Prostate gland (tissue), 2 donors: ENCODE measurements at regions not wholly inside any gene's neighbourhood (a gene's known extent, or its start where the extent isn't known, plus 50 kb on each side); places are given as distances from the start of the nearest gene placed in this dataset.

ENCODE experiments used
- DNase-seq: peaks from one replicate; pipeline ENCODE4 v3.0.0-alpha.2; 2019; ENCODE audit warnings: low spot score
- H3K27ac ChIP-seq, 2 donors: fragments of 200-600 bp; sonication (generic); 2 replicates each; pipeline ENCODE4 v1.5.1; 2017 to 2019
- H3K27me3 ChIP-seq: fragments of 200-600 bp; sonication (generic); replicated peaks from 2 replicates; pipeline ENCODE4 v1.5.1; 2019; ENCODE audit not compliant: insufficient read depth
- H3K36me3 ChIP-seq, 2 donors: fragments of 200-600 bp; sonication (generic); 1 replicate in 1 of 2; 2 replicates in 1 of 2; pipeline versions ENCODE4 v1.5.1 to v1.8.1; 2017 to 2019
- H3K4me1 ChIP-seq: fragments of 200-600 bp; sonication (generic); replicated peaks from 2 replicates; pipeline ENCODE4 v1.5.1; 2019
- H3K4me3 ChIP-seq, 2 donors: fragments of 200-600 bp; sonication (generic); 2 replicates each; pipeline ENCODE4 v1.5.1; 2017 to 2019
- H3K9me3 ChIP-seq: fragments of 200-600 bp; sonication (generic); 2 replicates; pipeline ENCODE4 v1.5.1; 2017
- CTCF ChIP-seq, 4 experiments: fragments of 200-600 bp in 2 of 4; fragments of 450-650 bp in 2 of 4; sonication (generic) in 2 of 4; IDR thresholded peaks; 1 replicate in 3 of 4; 2 replicates in 1 of 4; pipeline ENCODE4 v1.5.1; 2016 to 2019; ENCODE audit warnings: antibody characterized with exemption in 4 of 4, mild to moderate bottlenecking in 2 of 4, moderate library complexity in 2 of 4
- POLR2A ChIP-seq: fragments of 450-650 bp; IDR thresholded peaks from one replicate; pipeline ENCODE4 v1.6.1; 2016; ENCODE audit warnings: antibody characterized with exemption, mild to moderate bottlenecking
- POLR2AphosphoS5 ChIP-seq: sonication (generic); formaldehyde crosslinking; IDR thresholded peaks from one replicate; pipeline ENCODE4 v1.6.1; 2017; ENCODE audit warnings: antibody characterized with exemption
- WGBS: methylation state at CpG from one replicate; pipeline ENCODE4 v1.1.5; 2018; 5-methylcytosine and 5-hydroxymethylcytosine counted together
- intact Hi-C: fragments of 100-400 bp; cut with DNase I; formaldehyde crosslinking; loops from one replicate; pipeline ENCODE4 v1.14.2; 2022

- Histone ChIP-seq H3K27me3 (no peaks in the 10 kb centered on the region), H3K4me1 (no peaks in the 10 kb centered on the region), H3K4me3 (no peak overlapping the region), H3K36me3 (no peaks in the 10 kb centered on the region), H3K9me3 (no peaks in the 10 kb centered on the region), H3K27ac (no peak overlapping the region)
- 33% methylated on average over 1 of the region's 1 CpG for WGBS
- intact Hi-C loops = no loop called here
- no peak for TF ChIP-seq CTCF (IDR thresholded peaks at IDR 0.05)
- peak; percentile 47 for TF ChIP-seq POLR2AphosphoS5
- DNase-seq = peak; percentile 6
Measured at GRCh38 chr14:27056586-27056985, 458.8 kb upstream of the NOVA1 start.

- intact Hi-C loops = no loop called here
- no peak for TF ChIP-seq POLR2AphosphoS5
- no peak for TF ChIP-seq CTCF (IDR thresholded peaks at IDR 0.05)
- no peak for TF ChIP-seq POLR2A
- Histone ChIP-seq H3K36me3 (no peaks in the 10 kb centered on the region), H3K27me3 (no peaks in the 10 kb centered on the region), H3K4me1 (no peaks in the 10 kb centered on the region), H3K4me3 (no peak overlapping the region), H3K27ac (no peak overlapping the region), H3K9me3 (no peaks in the 10 kb centered on the region)
- no peak for DNase-seq
- WGBS = 75% methylated on average over 2 of the region's 2 CpGs
Measured at GRCh38 chr14:27061299-27061698, 463.5 kb upstream of the NOVA1 start.

- DNase-seq = no peak
- H3K27ac ChIP-seq = no peak overlapping the region
- H3K27me3 ChIP-seq = no peaks in the 10 kb centered on the region
- H3K4me1 ChIP-seq = no peaks in the 10 kb centered on the region
- no peak overlapping the region for H3K4me3 ChIP-seq
- H3K9me3 ChIP-seq = no peaks in the 10 kb centered on the region
- H3K36me3 ChIP-seq = no peaks in the 10 kb centered on the region
- no peak for TF ChIP-seq POLR2A
- no peak for TF ChIP-seq POLR2AphosphoS5
- no peak for TF ChIP-seq CTCF (IDR thresholded peaks at IDR 0.05)
- intact Hi-C loops = no loop called here
Measured at GRCh38 chr14:27063959-27064358, 466.1 kb upstream of the NOVA1 start.

GRCh38 chr14:27065886-27066285, 468.1 kb upstream of the NOVA1 start:
- no peaks in the 10 kb centered on the region for H3K36me3 ChIP-seq
- H3K4me3 ChIP-seq = no peak overlapping the region
- no peak for DNase-seq
- H3K27me3 ChIP-seq = no peaks in the 10 kb centered on the region
- no peaks in the 10 kb centered on the region for H3K4me1 ChIP-seq
- intact Hi-C loops = no loop called here
- WGBS = 48% methylated on average over 2 of the region's 2 CpGs
- TF ChIP-seq CTCF (IDR thresholded peaks at IDR 0.05) (no peak), POLR2AphosphoS5 (no peak), POLR2A (no peak)
- no peaks in the 10 kb centered on the region for H3K9me3 ChIP-seq
- H3K27ac ChIP-seq = no peak overlapping the region

- Histone ChIP-seq H3K4me1 (no peaks in the 10 kb centered on the region), H3K27ac (no peak overlapping the region), H3K27me3 (no peaks in the 10 kb centered on the region), H3K4me3 (no peak overlapping the region), H3K9me3 (no peaks in the 10 kb centered on the region), H3K36me3 (no peaks in the 10 kb centered on the region)
- DNase-seq = no peak
- TF ChIP-seq POLR2A (no peak), POLR2AphosphoS5 (no peak), CTCF (IDR thresholded peaks at IDR 0.05) (no peak)
- intact Hi-C loops = no loop called here
- WGBS = 94% methylated on average over 2 of the region's 2 CpGs
Measured at GRCh38 chr14:27067961-27068360, 470.1 kb upstream of the NOVA1 start.
